HCEC 1CT (cell line): ENCODE measurements at regions not wholly inside any gene's neighbourhood (a gene's known extent, or its start where the extent isn't known, plus 50 kb on each side); places are given as distances from the start of the nearest gene placed in this dataset.
A peak's percentile ranks its signal among the peaks of the same experiment; 100 is the strongest.

ENCODE experiments used
- DNase-seq: peaks from one replicate; pipeline ENCODE4 v3.0.0-alpha.2; 2017

DNA sequence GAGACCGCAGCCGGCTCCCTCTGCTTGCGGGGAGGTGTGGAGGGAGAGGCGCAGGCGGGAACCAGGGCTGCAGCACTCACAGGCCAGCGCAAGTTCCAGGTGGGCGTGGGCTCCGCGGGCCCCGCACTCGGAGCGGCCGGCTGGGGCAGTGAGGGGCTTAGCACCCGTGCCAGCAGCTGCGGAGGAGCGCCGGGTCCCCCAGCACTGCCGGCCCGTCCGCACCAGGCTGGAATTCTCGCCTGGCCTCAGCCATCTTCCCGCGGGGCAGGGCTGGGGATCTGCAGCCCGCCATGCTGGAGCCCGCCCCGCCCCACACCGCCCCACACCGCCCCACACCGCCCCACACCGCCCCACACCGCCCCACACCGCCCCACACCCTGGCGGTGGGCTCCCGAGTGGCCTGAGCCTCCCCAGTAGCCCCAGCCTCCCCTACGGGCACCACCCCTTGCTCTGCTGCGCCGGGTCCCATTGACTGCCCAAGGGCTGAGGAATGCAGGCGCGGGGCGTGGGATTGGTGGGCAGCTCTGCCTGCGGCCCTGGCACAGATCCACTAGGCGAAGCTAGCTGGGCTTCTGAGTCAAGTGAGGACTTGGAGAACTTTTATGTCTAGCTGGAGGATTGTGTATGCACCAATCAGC is 123.9 kb upstream of the MGAT5 start:
- DNase-seq = no peak

GRCh38 chr2:134131681-134132489 is 122.0 kb upstream of the MGAT5 start:
- DNase-seq = no peak

DNA sequence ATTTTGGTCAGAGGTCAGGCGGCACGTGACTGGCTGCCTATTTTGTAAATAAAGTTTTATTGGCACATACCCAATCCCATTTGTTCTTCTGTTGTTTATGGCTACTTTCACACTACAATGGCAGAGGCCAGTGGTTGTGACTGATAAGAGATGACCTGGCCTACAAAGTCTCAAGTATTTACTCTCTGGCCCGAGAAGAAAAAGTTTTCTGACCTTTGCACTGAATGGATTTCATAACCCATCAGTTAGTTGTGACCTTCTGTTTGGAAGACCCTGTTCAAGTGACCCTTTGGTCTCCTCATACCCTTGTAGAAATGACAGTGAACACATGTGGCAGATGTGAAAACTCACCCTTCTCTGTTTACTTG is 121.4 kb upstream of the MGAT5 start:
- DNase-seq = no peak

DNA sequence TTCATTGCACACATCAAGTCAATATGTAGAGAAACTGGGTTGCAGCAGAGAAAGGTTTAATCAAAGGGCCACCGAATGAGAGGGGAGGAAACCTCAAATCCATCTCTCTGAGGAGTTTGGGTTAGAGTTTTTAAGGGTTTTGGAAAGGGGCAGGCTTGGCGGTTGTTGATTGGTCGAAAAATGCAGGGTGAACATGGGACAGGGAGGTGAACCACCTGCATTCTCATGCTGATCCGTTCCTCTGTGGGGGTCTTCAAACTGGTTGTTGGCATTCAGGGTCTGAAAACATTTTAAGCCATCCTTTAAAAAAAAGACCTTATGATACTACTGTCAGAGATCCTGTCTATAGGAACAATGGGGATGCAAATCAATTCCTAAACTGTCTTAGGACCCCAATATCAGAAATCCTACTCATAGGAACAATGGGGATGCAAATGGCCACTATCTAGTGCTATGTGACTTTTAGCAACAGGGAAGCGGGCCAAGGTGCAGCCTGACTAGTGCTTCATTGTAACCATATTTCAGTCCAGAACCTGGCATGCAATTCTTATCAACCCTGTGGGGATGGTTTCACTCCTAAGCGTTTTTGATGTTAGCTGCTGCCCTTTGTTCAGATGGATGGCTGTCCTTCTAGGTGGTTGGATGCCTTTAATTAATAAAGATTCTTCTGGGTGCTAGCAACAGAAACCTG is 120.1 kb upstream of the MGAT5 start:
- no peak for DNase-seq

DNA sequence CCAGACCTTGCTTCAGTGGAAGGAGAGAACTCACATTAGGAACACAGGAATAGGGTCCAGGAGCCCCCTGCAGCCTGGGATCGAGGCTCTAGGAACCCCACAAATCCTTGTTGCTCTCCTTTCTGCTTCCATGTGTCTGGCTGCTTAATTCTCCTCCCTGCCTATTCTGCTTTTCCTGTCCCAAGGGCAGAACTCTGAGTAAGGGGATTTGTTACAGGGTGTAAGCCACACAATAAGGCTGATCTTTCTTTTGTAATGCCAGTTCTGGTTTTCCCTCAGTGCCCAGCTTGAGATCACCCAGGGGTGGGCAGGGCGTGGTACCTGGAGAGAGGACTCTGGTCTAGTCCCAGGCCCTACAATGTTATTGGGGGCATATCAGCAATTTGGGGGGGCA is 119.6 kb upstream of the MGAT5 start:
- DNase-seq = no peak

- DNase-seq = no peak
These were observed 119.0 kb upstream of the MGAT5 start for GRCh38 chr2:134134827-134135226.

- no peak for DNase-seq
These were observed 118.1 kb upstream of the MGAT5 start for GRCh38 chr2:134135793-134136192.

GRCh38 chr2:134136731-134137130 is 117.1 kb upstream of the MGAT5 start:
- DNase-seq = no peak

DNA sequence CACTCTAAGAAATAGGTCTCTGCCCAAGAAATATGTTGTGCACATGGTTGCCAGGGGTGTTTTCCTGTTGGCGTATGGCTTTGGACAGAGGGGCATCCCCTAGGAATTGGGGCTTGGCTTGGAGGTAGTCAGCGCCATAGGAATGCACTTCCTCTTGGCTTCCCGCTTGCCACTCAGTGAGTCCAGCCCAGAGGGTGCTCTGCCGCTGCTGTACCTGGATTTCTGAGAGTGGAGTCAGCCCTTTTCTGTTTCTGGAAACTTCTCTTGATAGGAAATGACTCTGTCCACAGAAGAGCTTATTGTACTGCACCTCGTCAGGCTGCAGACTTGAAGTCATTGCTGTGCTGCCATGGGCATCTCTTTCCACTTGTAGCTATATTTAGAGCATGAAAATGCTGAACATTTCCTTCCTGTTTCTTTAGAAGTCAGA is 116.7 kb upstream of the MGAT5 start:
- DNase-seq = peak; percentile 75

GRCh38 chr2:134138115-134138514 is 115.8 kb upstream of the MGAT5 start:
- DNase-seq = peak; percentile 34

GRCh38 chr2:134139611-134140010 is 114.3 kb upstream of the MGAT5 start:
- no peak for DNase-seq

- DNase-seq = no peak
These were observed 113.6 kb upstream of the MGAT5 start for GRCh38 chr2:134140251-134140661.

- DNase-seq = no peak
These were observed 112.1 kb upstream of the MGAT5 start for GRCh38 chr2:134141598-134142340.

- DNase-seq = peak; percentile 8
These were observed 111.5 kb upstream of the MGAT5 start for GRCh38 chr2:134142341-134142738.

DNA sequence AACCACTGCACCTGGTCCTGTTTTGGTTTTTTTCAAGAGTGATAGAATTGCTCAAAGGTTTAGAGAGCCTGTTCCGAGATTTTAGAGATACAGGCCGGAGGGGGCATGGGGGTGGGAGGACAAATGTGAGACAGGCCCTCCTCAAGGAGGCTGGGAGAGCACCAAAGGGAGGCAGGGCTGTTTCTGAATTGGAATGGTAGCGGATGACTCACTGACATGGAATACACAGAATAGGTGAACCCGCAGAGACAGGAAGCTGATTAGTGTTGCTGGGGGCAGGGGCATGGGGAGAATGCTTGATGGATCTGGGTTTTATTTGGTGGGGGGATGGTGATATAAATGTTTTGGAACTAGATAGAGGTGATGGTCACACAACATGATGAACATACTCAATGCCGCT is 111.0 kb upstream of the MGAT5 start:
- peak; percentile 49 for DNase-seq

GRCh38 chr2:134143568-134143967 is 110.3 kb upstream of the MGAT5 start:
- no peak for DNase-seq

- DNase-seq = no peak
These were observed 109.7 kb upstream of the MGAT5 start for GRCh38 chr2:134144081-134144596.

DNA sequence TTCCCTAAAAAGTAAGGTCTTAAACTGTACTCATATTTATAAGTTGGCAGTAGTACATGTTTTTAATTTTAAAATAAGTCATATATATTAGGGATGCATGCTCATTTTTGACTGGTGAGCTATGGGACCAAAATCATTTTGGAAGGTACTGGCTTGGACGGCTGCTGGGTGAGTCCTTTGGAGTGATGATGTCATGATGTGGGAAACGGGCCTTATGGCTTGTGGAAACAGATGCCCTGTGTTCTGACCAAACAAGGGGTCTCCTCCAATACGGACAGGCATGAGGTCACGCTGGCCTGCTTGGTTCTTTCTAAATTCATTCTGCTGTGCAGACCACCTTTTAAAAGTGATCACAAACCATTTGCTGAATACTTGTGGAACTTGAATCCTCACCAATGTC is 109.2 kb upstream of the MGAT5 start:
- DNase-seq = no peak

GRCh38 chr2:134145519-134145918 is 108.4 kb upstream of the MGAT5 start:
- no peak for DNase-seq

GRCh38 chr2:134146161-134146560 is 107.7 kb upstream of the MGAT5 start:
- no peak for DNase-seq

GRCh38 chr2:134146620-134147019 is 107.3 kb upstream of the MGAT5 start:
- DNase-seq = peak; percentile 21

GRCh38 chr2:134148172-134148571 is 105.7 kb upstream of the MGAT5 start:
- DNase-seq = no peak

- DNase-seq = no peak
These were observed 104.9 kb upstream of the MGAT5 start for GRCh38 chr2:134148843-134149472.
